Thyroid gland (tissue), 4 donors: ENCODE measurements at regions not wholly inside any gene's neighbourhood (a gene's known extent, or its start where the extent isn't known, plus 50 kb on each side); places are given as distances from the start of the nearest gene placed in this dataset.

Experiments used
- CTCF ChIP-seq, 6 experiments: fragments of 200-600 bp in 3 of 6; fragments of 450-650 bp in 3 of 6; sonication (generic) in 3 of 6; IDR thresholded peaks; one replicate each; pipeline ENCODE4 v1.5.1; 2016 to 2019; ENCODE audit warnings: antibody characterized with exemption in 6 of 6, mild to moderate bottlenecking in 2 of 6, inconsistent platforms in 1 of 6, moderate library complexity in 1 of 6
- POLR2A ChIP-seq, 2 donors: fragments of 450-650 bp; IDR thresholded peaks; one replicate each; pipeline ENCODE4 v1.6.1; 2017; ENCODE audit warnings: antibody characterized with exemption in 2 of 2, mild to moderate bottlenecking in 2 of 2, moderate library complexity in 1 of 2

GRCh38 chr3:127454051-127454450 is 136.5 kb downstream of the TPRA1 start:
- TF ChIP-seq POLR2A (IDR thresholded peaks at IDR 0.05) (no peak), CTCF (IDR thresholded peaks at IDR 0.05) (no peak)
